HEK293 (cell line): ENCODE measurements at regions not wholly inside any gene's neighbourhood (a gene's known extent, or its start where the extent isn't known, plus 50 kb on each side); places are given as distances from the start of the nearest gene placed in this dataset.

ENCODE experiments used
- CTCF ChIA-PET: fragments of 350-600 bp; formaldehyde crosslinking; extraction: SDS; loops from one replicate; lab custom pipeline; 2021; ENCODE audit warnings: antibody characterized with exemption; lab: Yijun Ruan, JAX
- POLR2A ChIA-PET: fragments of 300-600 bp; formaldehyde crosslinking; extraction: SDS; loops from one replicate; lab custom pipeline; 2020; ENCODE audit warnings: antibody characterized with exemption, inconsistent platforms; lab: Yijun Ruan, JAX
- H3K27ac ChIP-seq: fragments of 200-500 bp; sonication (Bioruptor generic); 2 replicates; pipeline ENCODE4 v1.5.1; 2014; ENCODE audit warnings: low read depth, low read length, control low read depth, inconsistent platforms; ENCODE audit errors: extremely low read depth
- H3K36me3 ChIP-seq, 2 experiments: fragments of 200-500 bp in 1 of 2; sonication (Bioruptor generic) in 1 of 2; 1 replicate in 1 of 2; 2 replicates in 1 of 2; pipeline ENCODE4 v1.5.1; 2014 to 2017; ENCODE audit warnings: inconsistent platforms in 2 of 2, low read length in 2 of 2; ENCODE audit not compliant: control insufficient read depth in 2 of 2, insufficient read depth in 1 of 2
- H3K4me1 ChIP-seq: fragments of 200-500 bp; sonication (Bioruptor generic); 2 replicates; pipeline ENCODE4 v1.5.1; 2014; ENCODE audit warnings: mild to moderate bottlenecking, low read length, inconsistent platforms; ENCODE audit not compliant: control insufficient read depth, insufficient read depth
- H3K4me3 ChIP-seq: 2 replicates; pipeline ENCODE4 v1.5.1; 2011; ENCODE audit warnings: low read depth, mild to moderate bottlenecking, control low read depth, low read length, moderate library complexity
- H3K9me3 ChIP-seq: fragments of 200-500 bp; sonication (Bioruptor generic); 2 replicates; pipeline ENCODE4 v1.5.1; 2014; ENCODE audit warnings: low read depth, low read length, inconsistent platforms; ENCODE audit not compliant: control insufficient read depth, insufficient read depth
- HOXA7 ChIP-seq: sonication (generic); formaldehyde crosslinking; IDR thresholded peaks from 2 replicates; pipeline ENCODE4 v1.8.1; 2022; ENCODE audit warnings: missing genetic modification reagents, borderline replicate concordance
- HOXD13 ChIP-seq: sonication (generic); formaldehyde crosslinking; IDR thresholded peaks from 2 replicates; pipeline ENCODE4 v1.8.0; 2022; ENCODE audit warnings: missing genetic modification reagents, borderline replicate concordance
- SP7 ChIP-seq: fragments of 450-650 bp; formaldehyde crosslinking; IDR thresholded peaks from 2 replicates; pipeline ENCODE4 v1.5.1; 2016; ENCODE audit warnings: missing biosample characterization, missing genetic modification characterization
- ZFP69B ChIP-seq: fragments of 450-650 bp; formaldehyde crosslinking; IDR thresholded peaks from 2 replicates; pipeline ENCODE4 v1.5.1; 2016; ENCODE audit warnings: missing biosample characterization, missing genetic modification characterization
- ZNF350 ChIP-seq: fragments of 450-650 bp; formaldehyde crosslinking; IDR thresholded peaks from 2 replicates; pipeline ENCODE4 v1.5.0; 2017; ENCODE audit warnings: missing biosample characterization, mild to moderate bottlenecking, missing genetic modification characterization
- ZNF426 ChIP-seq: fragments of 450-650 bp; formaldehyde crosslinking; IDR thresholded peaks from 2 replicates; pipeline ENCODE4 v1.5.1; 2017; ENCODE audit warnings: missing biosample characterization, missing genetic modification characterization, mild to moderate bottlenecking, inconsistent platforms, moderate library complexity
- ZNF701 ChIP-seq: fragments of 450-650 bp; formaldehyde crosslinking; IDR thresholded peaks from 2 replicates; pipeline ENCODE4 v1.5.1; 2016; ENCODE audit warnings: missing biosample characterization, missing genetic modification characterization
- ZNF768 ChIP-seq: fragments of 450-650 bp; formaldehyde crosslinking; IDR thresholded peaks from 2 replicates; pipeline ENCODE4 v1.5.1; 2018; ENCODE audit warnings: missing biosample characterization, mild to moderate bottlenecking, missing genetic modification characterization
- ZNF837 ChIP-seq: fragments of 450-650 bp; formaldehyde crosslinking; IDR thresholded peaks from 2 replicates; pipeline ENCODE4 v1.5.1; 2016; ENCODE audit warnings: missing biosample characterization, missing genetic modification characterization
- TF ChIP-seq, protein P1 (sequence below): sonication (generic); formaldehyde crosslinking; IDR thresholded peaks from 2 replicates; pipeline ENCODE4 v1.8.1; 2022; ENCODE audit warnings: mild to moderate bottlenecking, moderate library complexity, missing genetic modification reagents
- TF ChIP-seq, protein P2 (sequence below): fragments of 450-650 bp; formaldehyde crosslinking; IDR thresholded peaks from 2 replicates; pipeline ENCODE4 v1.5.1; 2017; ENCODE audit warnings: missing biosample characterization, mild to moderate bottlenecking, missing genetic modification characterization, moderate library complexity
- TF ChIP-seq, protein P3 (sequence below): fragments of 450-650 bp; formaldehyde crosslinking; IDR thresholded peaks from 2 replicates; pipeline ENCODE4 v1.5.0; 2017; ENCODE audit warnings: missing biosample characterization, missing genetic modification characterization, borderline replicate concordance
- TF ChIP-seq, protein P4 (sequence below): fragments of 450-650 bp; formaldehyde crosslinking; IDR thresholded peaks from 2 replicates; pipeline ENCODE4 v1.5.1; 2016; ENCODE audit warnings: missing biosample characterization, missing genetic modification characterization
- TF ChIP-seq, protein P5 (sequence below): fragments of 450-650 bp; formaldehyde crosslinking; IDR thresholded peaks from 2 replicates; pipeline ENCODE4 v1.5.1; 2016; ENCODE audit warnings: missing biosample characterization, missing genetic modification characterization

DNA sequence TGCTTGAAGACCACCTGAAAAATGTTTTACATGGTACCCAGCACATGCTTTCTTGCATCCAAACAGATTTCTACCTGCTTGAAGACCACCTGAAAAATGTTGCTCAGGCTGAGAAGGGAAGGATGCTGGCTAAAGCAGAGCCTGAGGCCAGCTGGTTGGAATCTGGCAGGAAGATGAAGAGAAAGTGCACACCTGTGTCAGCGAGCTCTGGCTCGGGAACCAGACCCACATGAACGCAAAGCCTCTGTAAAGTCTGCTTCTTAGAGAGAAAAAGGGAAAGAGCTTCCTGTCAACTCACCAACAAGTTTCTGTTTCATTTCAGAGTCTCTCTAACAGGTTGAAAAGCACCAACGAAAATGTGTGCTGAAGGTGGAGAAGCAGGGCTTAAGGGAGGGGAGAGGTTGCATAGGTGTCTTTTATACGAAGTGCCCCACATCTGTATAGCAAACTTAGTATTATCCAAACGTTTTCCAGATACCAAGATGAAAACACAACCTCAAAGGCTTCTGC, 226.0 kb downstream of the TOX3 start:
- Histone ChIP-seq H3K36me3 (no peaks in the 10 kb centered on the region), H3K4me3 (no peak overlapping the region), H3K4me1 (0 out of 2 replicates have a peak, but pooled peaks cover 4% of the 10 kb centered on the region), H3K9me3 (no peaks in the 10 kb centered on the region), H3K27ac (no peak overlapping the region)
- TF ChIP-seq, protein P1, sequence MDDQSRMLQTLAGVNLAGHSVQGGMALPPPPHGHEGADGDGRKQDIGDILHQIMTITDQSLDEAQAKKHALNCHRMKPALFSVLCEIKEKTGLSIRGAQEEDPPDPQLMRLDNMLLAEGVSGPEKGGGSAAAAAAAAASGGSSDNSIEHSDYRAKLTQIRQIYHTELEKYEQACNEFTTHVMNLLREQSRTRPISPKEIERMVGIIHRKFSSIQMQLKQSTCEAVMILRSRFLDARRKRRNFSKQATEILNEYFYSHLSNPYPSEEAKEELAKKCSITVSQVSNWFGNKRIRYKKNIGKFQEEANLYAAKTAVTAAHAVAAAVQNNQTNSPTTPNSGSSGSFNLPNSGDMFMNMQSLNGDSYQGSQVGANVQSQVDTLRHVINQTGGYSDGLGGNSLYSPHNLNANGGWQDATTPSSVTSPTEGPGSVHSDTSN (CRISPR knock-in tag) = no peak
- no peak for TF ChIP-seq ZNF768 (tag by site-specific recombination)
- no peak for TF ChIP-seq ZNF426 (tag by site-specific recombination)
- no peak for TF ChIP-seq ZFP69B (tag by site-specific recombination)
- TF ChIP-seq SP7 = no peak
- TF ChIP-seq, protein P2, sequence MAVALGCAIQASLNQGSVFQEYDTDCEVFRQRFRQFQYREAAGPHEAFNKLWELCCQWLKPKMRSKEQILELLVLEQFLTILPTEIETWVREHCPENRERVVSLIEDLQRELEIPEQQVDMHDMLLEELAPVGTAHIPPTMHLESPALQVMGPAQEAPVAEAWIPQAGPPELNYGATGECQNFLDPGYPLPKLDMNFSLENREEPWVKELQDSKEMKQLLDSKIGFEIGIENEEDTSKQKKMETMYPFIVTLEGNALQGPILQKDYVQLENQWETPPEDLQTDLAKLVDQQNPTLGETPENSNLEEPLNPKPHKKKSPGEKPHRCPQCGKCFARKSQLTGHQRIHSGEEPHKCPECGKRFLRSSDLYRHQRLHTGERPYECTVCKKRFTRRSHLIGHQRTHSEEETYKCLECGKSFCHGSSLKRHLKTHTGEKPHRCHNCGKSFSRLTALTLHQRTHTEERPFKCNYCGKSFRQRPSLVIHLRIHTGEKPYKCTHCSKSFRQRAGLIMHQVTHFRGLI (tag by site-specific recombination) = no peak
- TF ChIP-seq, protein P3, sequence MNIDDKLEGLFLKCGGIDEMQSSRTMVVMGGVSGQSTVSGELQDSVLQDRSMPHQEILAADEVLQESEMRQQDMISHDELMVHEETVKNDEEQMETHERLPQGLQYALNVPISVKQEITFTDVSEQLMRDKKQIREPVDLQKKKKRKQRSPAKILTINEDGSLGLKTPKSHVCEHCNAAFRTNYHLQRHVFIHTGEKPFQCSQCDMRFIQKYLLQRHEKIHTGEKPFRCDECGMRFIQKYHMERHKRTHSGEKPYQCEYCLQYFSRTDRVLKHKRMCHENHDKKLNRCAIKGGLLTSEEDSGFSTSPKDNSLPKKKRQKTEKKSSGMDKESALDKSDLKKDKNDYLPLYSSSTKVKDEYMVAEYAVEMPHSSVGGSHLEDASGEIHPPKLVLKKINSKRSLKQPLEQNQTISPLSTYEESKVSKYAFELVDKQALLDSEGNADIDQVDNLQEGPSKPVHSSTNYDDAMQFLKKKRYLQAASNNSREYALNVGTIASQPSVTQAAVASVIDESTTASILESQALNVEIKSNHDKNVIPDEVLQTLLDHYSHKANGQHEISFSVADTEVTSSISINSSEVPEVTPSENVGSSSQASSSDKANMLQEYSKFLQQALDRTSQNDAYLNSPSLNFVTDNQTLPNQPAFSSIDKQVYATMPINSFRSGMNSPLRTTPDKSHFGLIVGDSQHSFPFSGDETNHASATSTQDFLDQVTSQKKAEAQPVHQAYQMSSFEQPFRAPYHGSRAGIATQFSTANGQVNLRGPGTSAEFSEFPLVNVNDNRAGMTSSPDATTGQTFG (tag by site-specific recombination) = no peak
- TF ChIP-seq ZNF701 (tag by site-specific recombination) = no peak
- POLR2A ChIA-PET = no interaction called here
- CTCF ChIA-PET = no interaction called here

DNA sequence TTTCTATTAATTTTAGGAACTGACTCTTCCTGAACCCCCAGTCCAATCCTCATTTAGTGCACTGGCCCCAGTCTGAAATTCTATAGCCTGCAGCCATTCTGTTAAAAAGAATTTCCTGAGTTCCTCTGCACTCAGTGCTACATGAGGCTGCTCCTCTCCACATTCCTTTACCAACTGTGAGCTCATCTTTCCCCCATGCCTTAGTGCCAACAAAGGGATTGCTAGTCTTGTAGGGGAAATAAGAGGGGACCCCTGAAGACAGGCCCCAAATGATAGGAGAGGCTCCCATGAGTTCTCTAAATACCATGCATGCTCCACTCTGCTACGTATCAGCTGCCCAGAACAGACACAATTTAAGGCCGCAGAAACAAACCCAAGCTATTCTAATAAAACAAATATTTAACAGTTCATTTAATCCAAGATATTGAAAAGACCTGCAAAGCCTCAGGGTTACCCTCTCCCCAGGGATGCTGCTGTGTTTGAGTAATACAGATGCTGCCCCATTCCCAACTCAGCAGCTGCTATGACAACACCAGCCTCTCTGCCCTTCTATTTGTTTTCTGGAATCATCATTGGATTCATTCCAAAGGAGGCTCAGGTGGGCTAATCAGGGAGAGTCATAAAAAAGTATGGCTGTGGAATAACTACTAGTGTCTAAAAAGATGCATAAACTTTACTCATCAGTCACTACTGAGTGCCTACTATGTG, 228.5 kb downstream of the TOX3 start:
- 0 out of 2 replicates have a peak, but pooled peaks cover 4% of the 10 kb centered on the region for H3K4me1 ChIP-seq
- POLR2A ChIA-PET = no interaction called here
- H3K4me3 ChIP-seq = no peak overlapping the region
- no peaks in the 10 kb centered on the region for H3K36me3 ChIP-seq
- CTCF ChIA-PET = interaction anchor here (0.8 to 1.2 kb wide), 2 partner anchors 45 to 127 kb away, joined by 3 to 4 read pairs; no protein-coding TSS in a partner anchor
- no peak overlapping the region for H3K27ac ChIP-seq
- TF ChIP-seq ZNF350 (tag by site-specific recombination) (0 out of 2 replicates have a peak, but pooled peaks have one; percentile 53), ZNF837 (tag by site-specific recombination) (no peak), HOXA7 (CRISPR knock-in tag) (no peak)
- TF ChIP-seq, protein P4, sequence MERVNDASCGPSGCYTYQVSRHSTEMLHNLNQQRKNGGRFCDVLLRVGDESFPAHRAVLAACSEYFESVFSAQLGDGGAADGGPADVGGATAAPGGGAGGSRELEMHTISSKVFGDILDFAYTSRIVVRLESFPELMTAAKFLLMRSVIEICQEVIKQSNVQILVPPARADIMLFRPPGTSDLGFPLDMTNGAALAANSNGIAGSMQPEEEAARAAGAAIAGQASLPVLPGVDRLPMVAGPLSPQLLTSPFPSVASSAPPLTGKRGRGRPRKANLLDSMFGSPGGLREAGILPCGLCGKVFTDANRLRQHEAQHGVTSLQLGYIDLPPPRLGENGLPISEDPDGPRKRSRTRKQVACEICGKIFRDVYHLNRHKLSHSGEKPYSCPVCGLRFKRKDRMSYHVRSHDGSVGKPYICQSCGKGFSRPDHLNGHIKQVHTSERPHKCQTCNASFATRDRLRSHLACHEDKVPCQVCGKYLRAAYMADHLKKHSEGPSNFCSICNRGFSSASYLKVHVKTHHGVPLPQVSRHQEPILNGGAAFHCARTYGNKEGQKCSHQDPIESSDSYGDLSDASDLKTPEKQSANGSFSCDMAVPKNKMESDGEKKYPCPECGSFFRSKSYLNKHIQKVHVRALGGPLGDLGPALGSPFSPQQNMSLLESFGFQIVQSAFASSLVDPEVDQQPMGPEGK (tag by site-specific recombination) = no peak
- TF ChIP-seq, all 188 proteins: peak for 1
- H3K9me3 ChIP-seq = no peaks in the 10 kb centered on the region

DNA sequence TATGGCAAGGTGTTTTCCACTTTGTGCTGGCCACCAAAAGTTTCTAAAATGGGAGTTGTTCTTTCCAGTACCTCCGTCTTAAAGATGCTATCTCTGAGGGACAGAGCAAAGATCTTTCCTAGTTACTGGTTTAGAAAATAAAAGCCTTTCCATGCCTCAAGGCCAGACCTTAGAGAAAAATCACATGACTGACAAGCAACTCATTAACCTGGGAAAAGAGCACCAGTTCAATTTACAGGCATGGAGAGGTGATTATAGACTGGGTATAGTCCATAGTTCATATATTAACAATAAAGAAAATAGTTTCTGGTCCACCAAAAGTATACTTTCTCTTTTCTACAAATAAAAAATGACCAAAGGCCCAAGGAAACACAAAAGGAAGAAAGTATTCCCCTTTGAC, 230.7 kb downstream of the TOX3 start:
- Histone ChIP-seq H3K4me1 (0 out of 2 replicates have a peak, but pooled peaks cover 4% of the 10 kb centered on the region), H3K27ac (no peak overlapping the region), H3K9me3 (no peaks in the 10 kb centered on the region), H3K36me3 (no peaks in the 10 kb centered on the region), H3K4me3 (no peak overlapping the region)
- POLR2A ChIA-PET = no interaction called here
- CTCF ChIA-PET = no interaction called here
- TF ChIP-seq HOXD13 = no peak
- TF ChIP-seq, protein P5, sequence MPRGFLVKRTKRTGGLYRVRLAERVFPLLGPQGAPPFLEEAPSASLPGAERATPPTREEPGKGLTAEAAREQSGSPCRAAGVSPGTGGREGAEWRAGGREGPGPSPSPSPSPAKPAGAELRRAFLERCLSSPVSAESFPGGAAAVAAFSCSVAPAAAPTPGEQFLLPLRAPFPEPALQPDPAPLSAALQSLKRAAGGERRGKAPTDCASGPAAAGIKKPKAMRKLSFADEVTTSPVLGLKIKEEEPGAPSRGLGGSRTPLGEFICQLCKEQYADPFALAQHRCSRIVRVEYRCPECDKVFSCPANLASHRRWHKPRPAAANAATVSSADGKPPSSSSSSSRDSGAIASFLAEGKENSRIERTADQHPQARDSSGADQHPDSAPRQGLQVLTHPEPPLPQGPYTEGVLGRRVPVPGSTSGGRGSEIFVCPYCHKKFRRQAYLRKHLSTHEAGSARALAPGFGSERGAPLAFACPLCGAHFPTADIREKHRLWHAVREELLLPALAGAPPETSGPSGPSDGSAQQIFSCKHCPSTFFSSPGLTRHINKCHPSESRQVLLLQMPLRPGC (tag by site-specific recombination) = no peak
